Astrocyte of the spinal cord (primary cell): ENCODE measurements at regions not wholly inside any gene's neighbourhood (a gene's known extent, or its start where the extent isn't known, plus 50 kb on each side); places are given as distances from the start of the nearest gene placed in this dataset.
A peak's percentile ranks its signal among the peaks of the same experiment; 100 is the strongest.

Source experiments
- DNase-seq: peaks from one replicate; pipeline ENCODE4 v3.0.0; 2011; ENCODE audit warnings: low read depth, low spot score
- H3K4me3 ChIP-seq: 2 replicates; pipeline ENCODE4 v1.5.1; 2011; ENCODE audit warnings: low read depth, mild to moderate bottlenecking, low read length, moderate library complexity
- in situ Hi-C: cut with HindIII; loops from 2 replicates; pipeline ENCODE4 v1.10.0; 2017; ENCODE audit warnings: low sequenced_read_pairs
- TF ChIP-seq, protein P1 (sequence below): IDR thresholded peaks from 2 replicates; pipeline ENCODE4 v1.5.1; 2012; ENCODE audit warnings: low read depth, mild to moderate bottlenecking, low read length, inconsistent platforms

GRCh38 chr4:25474690-25475089, 97.6 kb downstream of the ANAPC4 start:
- TF ChIP-seq, protein P1, sequence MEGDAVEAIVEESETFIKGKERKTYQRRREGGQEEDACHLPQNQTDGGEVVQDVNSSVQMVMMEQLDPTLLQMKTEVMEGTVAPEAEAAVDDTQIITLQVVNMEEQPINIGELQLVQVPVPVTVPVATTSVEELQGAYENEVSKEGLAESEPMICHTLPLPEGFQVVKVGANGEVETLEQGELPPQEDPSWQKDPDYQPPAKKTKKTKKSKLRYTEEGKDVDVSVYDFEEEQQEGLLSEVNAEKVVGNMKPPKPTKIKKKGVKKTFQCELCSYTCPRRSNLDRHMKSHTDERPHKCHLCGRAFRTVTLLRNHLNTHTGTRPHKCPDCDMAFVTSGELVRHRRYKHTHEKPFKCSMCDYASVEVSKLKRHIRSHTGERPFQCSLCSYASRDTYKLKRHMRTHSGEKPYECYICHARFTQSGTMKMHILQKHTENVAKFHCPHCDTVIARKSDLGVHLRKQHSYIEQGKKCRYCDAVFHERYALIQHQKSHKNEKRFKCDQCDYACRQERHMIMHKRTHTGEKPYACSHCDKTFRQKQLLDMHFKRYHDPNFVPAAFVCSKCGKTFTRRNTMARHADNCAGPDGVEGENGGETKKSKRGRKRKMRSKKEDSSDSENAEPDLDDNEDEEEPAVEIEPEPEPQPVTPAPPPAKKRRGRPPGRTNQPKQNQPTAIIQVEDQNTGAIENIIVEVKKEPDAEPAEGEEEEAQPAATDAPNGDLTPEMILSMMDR, result no peak
- H3K4me3 ChIP-seq, result no peak overlapping the region
- no peak for DNase-seq
- in situ Hi-C loops, result no loop called here

DNA sequence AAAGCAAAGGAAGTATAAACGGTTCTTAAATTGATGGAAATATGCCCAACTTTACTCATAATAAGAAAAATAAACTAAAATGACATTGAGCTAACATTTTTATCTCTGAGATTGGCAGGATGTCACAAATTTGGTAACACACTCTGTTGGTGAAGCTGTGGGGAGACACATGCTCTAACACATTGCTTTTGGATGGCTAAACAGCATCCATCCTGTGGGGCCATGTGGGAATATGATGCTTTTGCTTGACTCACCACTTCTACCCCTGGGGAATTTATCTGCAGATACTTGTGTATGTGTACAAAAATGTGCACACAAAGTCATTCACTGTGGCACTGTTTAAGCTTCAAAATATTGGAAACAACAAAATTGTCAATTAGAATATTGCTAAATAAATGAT, 100.2 kb downstream of the ANAPC4 start:
- H3K4me3 ChIP-seq, result no peak overlapping the region
- TF ChIP-seq, protein P1, result no peak
- in situ Hi-C loops, result no loop called here
- no peak for DNase-seq

DNA sequence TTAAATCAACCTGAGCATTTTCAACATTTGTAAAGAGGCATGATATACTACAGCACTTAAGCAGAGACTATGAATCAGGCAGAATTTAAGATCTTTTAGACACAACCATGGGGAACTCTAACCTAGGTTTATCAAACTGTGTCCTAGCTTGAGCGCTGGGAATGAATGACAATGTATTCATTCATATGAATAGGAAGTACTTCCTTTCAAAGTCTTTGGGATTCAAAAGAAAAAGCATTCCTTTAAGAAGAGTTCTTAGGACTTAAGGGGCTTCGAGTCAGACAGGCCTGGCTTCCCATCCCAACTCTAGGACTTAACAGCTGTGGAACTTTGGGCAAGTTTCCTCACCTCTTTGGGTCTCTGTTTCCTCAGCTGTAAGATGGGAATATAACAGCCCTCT, 104.6 kb downstream of the ANAPC4 start:
- no peak overlapping the region for H3K4me3 ChIP-seq
- no peak for DNase-seq
- in situ Hi-C loops, result no loop called here
- TF ChIP-seq, protein P1, result no peak

DNA sequence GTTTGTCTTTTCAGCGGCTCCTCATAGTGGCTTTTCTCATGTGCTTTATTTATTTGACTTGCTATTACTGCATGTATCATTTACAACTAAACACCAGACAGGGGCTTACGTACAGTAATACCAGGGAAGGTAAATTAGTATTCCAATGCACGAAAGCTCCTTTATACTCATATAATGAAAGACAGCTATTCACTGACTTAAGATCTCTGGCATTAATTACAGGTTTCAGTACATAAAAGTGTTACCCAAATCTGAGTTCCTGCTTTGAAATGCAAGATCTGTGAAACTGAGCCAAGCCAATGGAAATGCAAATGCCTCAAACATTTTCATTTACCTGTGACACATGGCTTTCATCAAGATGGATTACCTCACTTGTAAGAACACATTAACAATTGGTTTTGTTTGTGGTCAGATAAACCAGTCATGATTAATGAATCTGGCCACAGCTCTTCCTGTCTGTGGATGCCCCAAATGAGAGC, 107.2 kb downstream of the ANAPC4 start:
- DNase-seq, result no peak
- in situ Hi-C loops, result no loop called here
- no peak overlapping the region for H3K4me3 ChIP-seq
- TF ChIP-seq, protein P1, result no peak

- in situ Hi-C loops, result no loop called here
- no peak for DNase-seq
- TF ChIP-seq, protein P1, result no peak
- no peak overlapping the region for H3K4me3 ChIP-seq
Observed at GRCh38 chr4:25485104-25485503, 108.0 kb downstream of the ANAPC4 start.

DNA sequence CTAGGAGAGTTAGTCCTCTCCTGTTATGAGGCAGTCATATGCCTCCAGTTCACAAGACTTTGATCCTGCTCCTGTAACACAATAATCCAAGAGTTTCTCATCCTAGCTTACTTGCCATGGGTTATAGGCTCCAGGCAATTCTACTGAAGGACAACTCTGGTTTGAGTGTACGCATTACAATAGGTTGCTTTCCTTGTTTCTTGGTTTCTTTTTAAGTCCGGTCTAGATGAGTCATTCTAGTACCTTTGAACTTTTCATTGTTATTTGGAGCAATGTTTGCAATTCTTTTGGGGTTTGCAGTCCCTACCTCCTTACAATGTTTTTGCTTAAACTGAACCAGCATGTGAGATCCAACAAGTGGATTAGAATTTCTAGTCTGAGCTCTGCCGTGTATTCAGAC, 109.1 kb downstream of the ANAPC4 start:
- no peak overlapping the region for H3K4me3 ChIP-seq
- TF ChIP-seq, protein P1, result no peak
- in situ Hi-C loops, result no loop called here
- DNase-seq, result peak; percentile 49

- DNase-seq, result no peak
- TF ChIP-seq, protein P1, result no peak
- in situ Hi-C loops, result no loop called here
- H3K4me3 ChIP-seq, result no peak overlapping the region
Observed at GRCh38 chr4:25487155-25487554, 110.1 kb downstream of the ANAPC4 start.
